H1 (cell line): ENCODE measurements at regions not wholly inside any gene's neighbourhood (a gene's known extent, or its start where the extent isn't known, plus 50 kb on each side); places are given as distances from the start of the nearest gene placed in this dataset.

Experiments used
- CEBPB ChIP-seq: IDR thresholded peaks from 2 replicates; pipeline ENCODE4 v1.6.1; 2012; ENCODE audit warnings: low read depth, low read length
- RFX5 ChIP-seq: IDR thresholded peaks from 2 replicates; pipeline ENCODE4 v1.6.1; 2011; ENCODE audit warnings: low read depth, low read length, improper control_type of control experiment, borderline replicate concordance
- TF ChIP-seq, protein P1 (sequence below), 3 experiments: IDR thresholded peaks; 1 replicate in 2 of 3; 2 replicates in 1 of 3; pipeline versions ENCODE4 v1.5.1 to v1.6.1; 2011; ENCODE audit warnings: low read length in 3 of 3, mild to moderate bottlenecking in 3 of 3, inconsistent platforms in 2 of 3, low read depth in 1 of 3, moderate library complexity in 1 of 3; ENCODE audit not compliant: insufficient read depth in 1 of 3; ENCODE audit errors: control extremely low read depth in 1 of 3

DNA sequence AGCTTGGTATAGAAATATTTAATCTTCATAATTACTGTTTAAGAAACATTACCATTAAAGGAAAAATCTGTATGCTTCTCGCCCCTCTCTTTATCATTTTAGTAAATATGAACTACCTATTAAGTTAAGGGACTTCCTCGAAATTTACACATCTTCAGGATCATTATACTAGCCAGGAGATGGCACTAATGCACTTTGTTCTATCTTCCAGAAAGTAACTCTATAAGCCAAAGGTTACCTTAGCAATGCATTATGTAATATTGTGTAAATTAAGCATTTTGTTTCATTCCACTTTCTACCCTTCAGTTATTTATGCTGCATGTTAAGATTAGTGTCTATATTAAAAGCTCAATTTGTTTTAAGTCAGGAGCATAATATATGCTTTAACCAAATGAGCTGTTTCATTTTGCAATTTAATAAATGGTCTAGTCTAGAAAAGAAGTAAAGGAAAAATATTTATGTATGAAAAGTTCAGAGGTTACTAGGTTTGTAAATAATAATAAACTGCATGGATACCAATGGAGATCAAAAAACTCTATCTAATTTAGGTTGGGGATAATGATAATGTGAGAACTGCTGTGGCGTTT, 128.5 kb downstream of the ANKRD7 start (continued):
- no peak for TF ChIP-seq RFX5
- TF ChIP-seq, protein P1, sequence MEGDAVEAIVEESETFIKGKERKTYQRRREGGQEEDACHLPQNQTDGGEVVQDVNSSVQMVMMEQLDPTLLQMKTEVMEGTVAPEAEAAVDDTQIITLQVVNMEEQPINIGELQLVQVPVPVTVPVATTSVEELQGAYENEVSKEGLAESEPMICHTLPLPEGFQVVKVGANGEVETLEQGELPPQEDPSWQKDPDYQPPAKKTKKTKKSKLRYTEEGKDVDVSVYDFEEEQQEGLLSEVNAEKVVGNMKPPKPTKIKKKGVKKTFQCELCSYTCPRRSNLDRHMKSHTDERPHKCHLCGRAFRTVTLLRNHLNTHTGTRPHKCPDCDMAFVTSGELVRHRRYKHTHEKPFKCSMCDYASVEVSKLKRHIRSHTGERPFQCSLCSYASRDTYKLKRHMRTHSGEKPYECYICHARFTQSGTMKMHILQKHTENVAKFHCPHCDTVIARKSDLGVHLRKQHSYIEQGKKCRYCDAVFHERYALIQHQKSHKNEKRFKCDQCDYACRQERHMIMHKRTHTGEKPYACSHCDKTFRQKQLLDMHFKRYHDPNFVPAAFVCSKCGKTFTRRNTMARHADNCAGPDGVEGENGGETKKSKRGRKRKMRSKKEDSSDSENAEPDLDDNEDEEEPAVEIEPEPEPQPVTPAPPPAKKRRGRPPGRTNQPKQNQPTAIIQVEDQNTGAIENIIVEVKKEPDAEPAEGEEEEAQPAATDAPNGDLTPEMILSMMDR (IDR thresholded peaks at IDR 0.05; ENCODE audit: control extremely low read depth in 1 of 3, insufficient read depth in 1 of 3, low read depth in 1 of 3, low read length in 3 of 3): peak in 1 of 3 experiments; percentile 27; a peak in 2 of 4 replicates
- no peak for TF ChIP-seq CEBPB
- TF ChIP-seq, all 59 proteins: peak for 2
